HL-60 (cell line): ENCODE measurements at regions not wholly inside any gene's neighbourhood (a gene's known extent, or its start where the extent isn't known, plus 50 kb on each side); places are given as distances from the start of the nearest gene placed in this dataset.

Source experiments
- DNase-seq, 2 experiments: peaks; one replicate each; pipeline ENCODE4 v3.0.0-alpha.2; 2010 to 2020; ENCODE audit warnings: low read depth in 1 of 2, low spot score in 1 of 2
- H3K27ac ChIP-seq: fragments of 250-450 bp; sonication (Bioruptor Pico); replicated peaks from 2 replicates; pipeline ENCODE4 v1.5.1; 2020; ENCODE audit warnings: mild to moderate bottlenecking, moderate library complexity
- H3K27me3 ChIP-seq: fragments of 250-450 bp; sonication (Bioruptor Pico); 2 replicates; pipeline ENCODE4 v1.5.1; 2021; ENCODE audit warnings: mild to moderate bottlenecking, moderate library complexity; ENCODE audit not compliant: insufficient read depth, poor library complexity, severe bottlenecking
- H3K4me3 ChIP-seq: replicated peaks from 2 replicates; pipeline ENCODE4 v1.5.1; 2011; ENCODE audit warnings: mild to moderate bottlenecking, control low read depth, low read length; ENCODE audit not compliant: insufficient read depth
- CTCF ChIP-seq: IDR thresholded peaks from one replicate; pipeline ENCODE4 v1.5.1; 2011; ENCODE audit warnings: low read length, control low read depth, inconsistent platforms; ENCODE audit not compliant: insufficient read depth
- GABPA ChIP-seq: IDR thresholded peaks from 2 replicates; pipeline ENCODE4 v1.6.1; 2012; ENCODE audit warnings: low read depth
- POLR2AphosphoS5 ChIP-seq: IDR thresholded peaks from 2 replicates; pipeline ENCODE4 v1.6.1; 2012; ENCODE audit warnings: low read depth
- SPI1 ChIP-seq: IDR thresholded peaks from 2 replicates; pipeline ENCODE4 v1.6.1; 2012; ENCODE audit warnings: low read depth, mild to moderate bottlenecking, borderline replicate concordance
- TF ChIP-seq, protein P1 (sequence below): IDR thresholded peaks from 2 replicates; pipeline ENCODE4 v1.6.1; 2012; ENCODE audit warnings: low read depth; ENCODE audit not compliant: insufficient replicate concordance

- no peak for DNase-seq
- no peak for TF ChIP-seq CTCF
- TF ChIP-seq, protein P1, sequence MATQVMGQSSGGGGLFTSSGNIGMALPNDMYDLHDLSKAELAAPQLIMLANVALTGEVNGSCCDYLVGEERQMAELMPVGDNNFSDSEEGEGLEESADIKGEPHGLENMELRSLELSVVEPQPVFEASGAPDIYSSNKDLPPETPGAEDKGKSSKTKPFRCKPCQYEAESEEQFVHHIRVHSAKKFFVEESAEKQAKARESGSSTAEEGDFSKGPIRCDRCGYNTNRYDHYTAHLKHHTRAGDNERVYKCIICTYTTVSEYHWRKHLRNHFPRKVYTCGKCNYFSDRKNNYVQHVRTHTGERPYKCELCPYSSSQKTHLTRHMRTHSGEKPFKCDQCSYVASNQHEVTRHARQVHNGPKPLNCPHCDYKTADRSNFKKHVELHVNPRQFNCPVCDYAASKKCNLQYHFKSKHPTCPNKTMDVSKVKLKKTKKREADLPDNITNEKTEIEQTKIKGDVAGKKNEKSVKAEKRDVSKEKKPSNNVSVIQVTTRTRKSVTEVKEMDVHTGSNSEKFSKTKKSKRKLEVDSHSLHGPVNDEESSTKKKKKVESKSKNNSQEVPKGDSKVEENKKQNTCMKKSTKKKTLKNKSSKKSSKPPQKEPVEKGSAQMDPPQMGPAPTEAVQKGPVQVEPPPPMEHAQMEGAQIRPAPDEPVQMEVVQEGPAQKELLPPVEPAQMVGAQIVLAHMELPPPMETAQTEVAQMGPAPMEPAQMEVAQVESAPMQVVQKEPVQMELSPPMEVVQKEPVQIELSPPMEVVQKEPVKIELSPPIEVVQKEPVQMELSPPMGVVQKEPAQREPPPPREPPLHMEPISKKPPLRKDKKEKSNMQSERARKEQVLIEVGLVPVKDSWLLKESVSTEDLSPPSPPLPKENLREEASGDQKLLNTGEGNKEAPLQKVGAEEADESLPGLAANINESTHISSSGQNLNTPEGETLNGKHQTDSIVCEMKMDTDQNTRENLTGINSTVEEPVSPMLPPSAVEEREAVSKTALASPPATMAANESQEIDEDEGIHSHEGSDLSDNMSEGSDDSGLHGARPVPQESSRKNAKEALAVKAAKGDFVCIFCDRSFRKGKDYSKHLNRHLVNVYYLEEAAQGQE, result no peak
- no peak for TF ChIP-seq SPI1
- no peaks in the 10 kb centered on the region for H3K27me3 ChIP-seq
Measured at GRCh38 chr3:72408983-72409779, 439.1 kb downstream of the SHQ1 start.

GRCh38 chr3:72407766-72408165, 440.5 kb downstream of the SHQ1 start:
- TF ChIP-seq GABPA (no peak), POLR2AphosphoS5 (no peak), CTCF (no peak), SPI1 (no peak)
- TF ChIP-seq, protein P1, result no peak
- no peak for DNase-seq
- no peaks in the 10 kb centered on the region for H3K27me3 ChIP-seq

More at GRCh38 chr3:72408983-72409779, 439.1 kb downstream of the SHQ1 start:
- no peak overlapping the region for H3K4me3 ChIP-seq
- no peak overlapping the region for H3K27ac ChIP-seq

GRCh38 chr3:72405943-72406566, 442.2 kb downstream of the SHQ1 start:
- Histone ChIP-seq H3K4me3 (no peak overlapping the region), H3K27ac (no peak overlapping the region), H3K27me3 (no peaks in the 10 kb centered on the region)
- TF ChIP-seq GABPA (no peak), POLR2AphosphoS5 (no peak), CTCF (no peak), SPI1 (no peak)
- TF ChIP-seq, protein P1, result no peak
- no peak for DNase-seq

More at GRCh38 chr3:72407766-72408165, 440.5 kb downstream of the SHQ1 start:
- no peak overlapping the region for H3K27ac ChIP-seq
- H3K4me3 ChIP-seq, result no peak overlapping the region
